DOHH2 (cell line): ENCODE measurements at regions not wholly inside any gene's neighbourhood (a gene's known extent, or its start where the extent isn't known, plus 50 kb on each side); places are given as distances from the start of the nearest gene placed in this dataset.

Experiments used
- H3F3A ChIP-seq: fragments of 200-600 bp; sonication (generic), shearing (Covaris generic); 2 replicates; pipeline ENCODE4 v1.6.0; 2016; ENCODE audit warnings: antibody characterized with exemption, mild to moderate bottlenecking; ENCODE audit not compliant: control insufficient read depth, insufficient read depth
- H3K27ac ChIP-seq: fragments of 200-600 bp; sonication (generic); 2 replicates; pipeline ENCODE4 v1.5.1; 2014; ENCODE audit warnings: low read depth, mild to moderate bottlenecking, low read length, moderate library complexity
- H3K27me3 ChIP-seq: fragments of 200-600 bp; sonication (generic); 2 replicates; pipeline ENCODE4 v1.6.1; 2014; ENCODE audit warnings: mild to moderate bottlenecking, low read length, mixed read lengths; ENCODE audit not compliant: control insufficient read depth
- H3K36me3 ChIP-seq: fragments of 200-600 bp; sonication (generic); 2 replicates; pipeline ENCODE4 v1.6.1; 2014; ENCODE audit warnings: mild to moderate bottlenecking, low read length, moderate library complexity, mixed read lengths; ENCODE audit not compliant: control insufficient read depth
- H3K4me1 ChIP-seq: fragments of 200-600 bp; sonication (generic); 2 replicates; pipeline ENCODE4 v1.6.1; 2014; ENCODE audit warnings: mild to moderate bottlenecking, low read length, mixed read lengths; ENCODE audit not compliant: control insufficient read depth
- H3K4me2 ChIP-seq: fragments of 200-600 bp; sonication (generic); 2 replicates; pipeline ENCODE4 v1.6.0; 2014; ENCODE audit warnings: mild to moderate bottlenecking, low read length, moderate library complexity
- H3K4me3 ChIP-seq: fragments of 200-600 bp; sonication (generic); 2 replicates; pipeline ENCODE4 v1.5.1; 2014; ENCODE audit warnings: mild to moderate bottlenecking, low read length, mixed read lengths
- H3K79me2 ChIP-seq: fragments of 200-600 bp; sonication (generic); 2 replicates; pipeline ENCODE4 v1.6.1; 2014; ENCODE audit warnings: mild to moderate bottlenecking, low read length, mixed read lengths; ENCODE audit not compliant: control insufficient read depth
- H3K9me2 ChIP-seq: fragments of 200-600 bp; sonication (generic); replicated peaks from 2 replicates; pipeline ENCODE4 v1.6.1; 2014; ENCODE audit warnings: mild to moderate bottlenecking, low read length, mixed read lengths; ENCODE audit not compliant: control insufficient read depth
- H3K9me3 ChIP-seq: fragments of 200-600 bp; sonication (generic); 2 replicates; pipeline ENCODE4 v1.6.1; 2014; ENCODE audit warnings: antibody characterized with exemption, low read length, mixed read lengths; ENCODE audit not compliant: control insufficient read depth, insufficient read depth
- H4K20me1 ChIP-seq: fragments of 200-600 bp; sonication (generic); 2 replicates; pipeline ENCODE4 v1.6.0; 2014; ENCODE audit warnings: low read depth, mild to moderate bottlenecking, antibody characterized with exemption, low read length, moderate library complexity; ENCODE audit not compliant: control insufficient read depth, insufficient read depth
- EZH2phosphoT487 ChIP-seq: fragments of 200-600 bp; sonication (generic); IDR thresholded peaks from 2 replicates; pipeline ENCODE4 v1.6.1; 2017; ENCODE audit warnings: borderline replicate concordance, mild to moderate bottlenecking, antibody characterized with exemption, low read length, moderate library complexity, mixed read lengths
- TF ChIP-seq, protein P1 (sequence below): fragments of 200-600 bp; sonication (generic); IDR thresholded peaks from one replicate; pipeline ENCODE4 v1.5.1; 2014; ENCODE audit warnings: antibody characterized with exemption, mild to moderate bottlenecking, low read depth, low read length; ENCODE audit not compliant: poor library complexity, severe bottlenecking

DNA sequence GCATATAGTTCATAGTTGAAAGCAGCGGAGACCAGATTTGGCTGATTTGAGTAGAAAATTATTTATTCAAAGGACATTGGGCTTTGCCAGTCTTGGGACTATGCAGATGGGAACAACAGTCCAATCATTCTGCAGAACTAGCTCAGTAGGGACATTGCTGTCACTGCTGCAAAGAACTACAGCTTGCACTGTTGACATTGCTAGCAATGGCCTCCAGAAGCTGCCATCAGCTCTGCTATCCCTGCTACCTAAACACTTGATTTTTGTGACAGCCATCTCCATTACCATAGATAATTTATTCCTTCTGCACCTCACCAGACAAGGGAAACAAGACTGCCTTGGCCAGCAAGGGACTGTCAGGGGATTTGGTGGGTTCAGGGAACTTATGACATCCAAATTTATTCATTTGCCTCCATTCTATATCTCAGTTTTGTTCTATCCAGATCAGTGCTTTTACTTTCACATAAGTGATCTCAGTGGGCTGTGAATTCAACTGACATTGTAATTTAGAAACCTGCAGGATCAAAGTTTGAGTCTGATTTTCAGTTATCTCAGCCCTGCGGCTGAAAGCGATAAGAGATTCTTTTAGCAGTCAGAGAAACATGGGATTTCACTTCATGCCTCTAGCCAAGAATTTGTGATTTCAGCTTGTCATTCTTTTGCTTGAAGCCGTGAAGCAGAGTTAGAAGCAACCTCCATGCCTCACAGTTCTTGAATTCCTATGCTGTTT lies 136.7 kb upstream of the FBXO33 start:
- TF ChIP-seq EZH2phosphoT487: no peak
- TF ChIP-seq, protein P1, sequence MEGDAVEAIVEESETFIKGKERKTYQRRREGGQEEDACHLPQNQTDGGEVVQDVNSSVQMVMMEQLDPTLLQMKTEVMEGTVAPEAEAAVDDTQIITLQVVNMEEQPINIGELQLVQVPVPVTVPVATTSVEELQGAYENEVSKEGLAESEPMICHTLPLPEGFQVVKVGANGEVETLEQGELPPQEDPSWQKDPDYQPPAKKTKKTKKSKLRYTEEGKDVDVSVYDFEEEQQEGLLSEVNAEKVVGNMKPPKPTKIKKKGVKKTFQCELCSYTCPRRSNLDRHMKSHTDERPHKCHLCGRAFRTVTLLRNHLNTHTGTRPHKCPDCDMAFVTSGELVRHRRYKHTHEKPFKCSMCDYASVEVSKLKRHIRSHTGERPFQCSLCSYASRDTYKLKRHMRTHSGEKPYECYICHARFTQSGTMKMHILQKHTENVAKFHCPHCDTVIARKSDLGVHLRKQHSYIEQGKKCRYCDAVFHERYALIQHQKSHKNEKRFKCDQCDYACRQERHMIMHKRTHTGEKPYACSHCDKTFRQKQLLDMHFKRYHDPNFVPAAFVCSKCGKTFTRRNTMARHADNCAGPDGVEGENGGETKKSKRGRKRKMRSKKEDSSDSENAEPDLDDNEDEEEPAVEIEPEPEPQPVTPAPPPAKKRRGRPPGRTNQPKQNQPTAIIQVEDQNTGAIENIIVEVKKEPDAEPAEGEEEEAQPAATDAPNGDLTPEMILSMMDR: no peak
- no peaks in the 10 kb centered on the region for H3K9me2 ChIP-seq
- H3K4me2 ChIP-seq: no peak overlapping the region
- H3K4me1 ChIP-seq: no peaks in the 10 kb centered on the region
- H3F3A ChIP-seq: no peaks in the 10 kb centered on the region
- H3K27ac ChIP-seq: no peak overlapping the region
- no peaks in the 10 kb centered on the region for H3K9me3 ChIP-seq
- H3K4me3 ChIP-seq: no peak overlapping the region
- no peaks in the 10 kb centered on the region for H3K27me3 ChIP-seq
- H3K36me3 ChIP-seq: no peaks in the 10 kb centered on the region
- no peaks in the 10 kb centered on the region for H3K79me2 ChIP-seq
- no peaks in the 10 kb centered on the region for H4K20me1 ChIP-seq

DNA sequence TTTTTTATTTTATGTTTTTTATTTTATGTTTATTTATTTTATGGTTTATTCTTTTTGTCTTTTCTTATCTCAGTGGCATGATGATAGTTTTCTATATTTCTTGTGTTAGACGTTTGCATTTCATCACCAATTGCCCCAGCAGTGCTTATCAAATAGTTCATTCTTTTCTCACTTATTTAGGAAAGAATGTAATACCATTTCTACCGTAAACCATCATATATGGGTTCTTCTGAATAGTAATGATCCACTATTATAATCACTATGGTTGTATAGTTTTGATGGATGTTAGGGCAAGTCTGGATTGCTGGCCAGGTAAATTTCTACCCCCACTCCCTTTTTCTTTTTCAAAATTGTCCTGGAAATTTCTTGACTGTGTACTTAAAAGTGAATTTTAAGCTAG lies 134.6 kb upstream of the FBXO33 start:
- H3K36me3 ChIP-seq: no peaks in the 10 kb centered on the region
- no peaks in the 10 kb centered on the region for H3K27me3 ChIP-seq
- H3K4me3 ChIP-seq: no peak overlapping the region
- H3K27ac ChIP-seq: no peak overlapping the region
- no peaks in the 10 kb centered on the region for H4K20me1 ChIP-seq
- no peaks in the 10 kb centered on the region for H3K4me1 ChIP-seq
- no peak overlapping the region for H3K4me2 ChIP-seq
- no peak for TF ChIP-seq EZH2phosphoT487
- TF ChIP-seq, protein P1: no peak
- H3K9me2 ChIP-seq: no peaks in the 10 kb centered on the region
- no peaks in the 10 kb centered on the region for H3K9me3 ChIP-seq
- no peaks in the 10 kb centered on the region for H3K79me2 ChIP-seq
- H3F3A ChIP-seq: no peaks in the 10 kb centered on the region

DNA sequence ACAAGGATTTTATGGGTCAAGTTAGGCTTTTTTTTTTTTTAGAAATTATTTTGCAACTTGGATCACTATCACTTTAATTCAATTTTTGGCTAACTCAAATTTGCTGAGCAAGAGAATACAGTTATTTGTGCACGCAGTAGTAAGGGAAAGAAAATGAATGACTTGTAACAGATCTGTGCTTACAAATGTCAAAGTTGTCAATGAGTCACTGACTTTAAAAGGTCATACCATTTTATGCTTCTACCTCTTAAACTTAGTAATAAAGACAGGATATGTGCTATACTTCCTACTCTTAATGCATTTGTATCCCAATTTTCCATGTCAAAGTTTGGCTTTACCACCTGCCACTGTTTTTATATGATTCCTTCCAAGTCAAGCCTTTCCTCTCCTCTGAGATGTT lies 131.1 kb upstream of the FBXO33 start:
- Histone ChIP-seq H4K20me1 (no peaks in the 10 kb centered on the region), H3K4me3 (no peak overlapping the region), H3K4me2 (no peak overlapping the region), H3K79me2 (no peaks in the 10 kb centered on the region), H3K9me3 (0 out of 2 replicates have a peak, but pooled peaks cover 4% of the 10 kb centered on the region), H3F3A (no peaks in the 10 kb centered on the region), H3K4me1 (no peaks in the 10 kb centered on the region), H3K9me2 (no peaks in the 10 kb centered on the region), H3K27ac (no peak overlapping the region), H3K36me3 (no peaks in the 10 kb centered on the region), H3K27me3 (no peaks in the 10 kb centered on the region)
- TF ChIP-seq EZH2phosphoT487: no peak
- TF ChIP-seq, protein P1: no peak
